ENCODE measurements at regions not wholly inside any gene's neighbourhood (a gene's known extent, or its start where the extent isn't known, plus 50 kb on each side); places are given as distances from the start of the nearest gene placed in this dataset.

GRCh38 chr5:106386287-106386686, 1284.5 kb downstream of the EFNA5 start:
- Mint-ChIP-seq H3K27me3 (no peaks in the 10 kb centered on the region), H3K9me3 (ENCODE audit: insufficient read depth) (peaks cover 2% of the 10 kb centered on the region), H3K4me1 (no peaks in the 10 kb centered on the region), H3K27ac (no peak overlapping the region), H3K4me3 (no peak overlapping the region)
- Histone ChIP-seq H2AFZ (ENCODE audit: insufficient read depth, low read depth, low read length, poor library complexity, severe bottlenecking) (no peak overlapping the region), H3K4me1 (ENCODE audit: control insufficient read depth in 2 of 2, insufficient read depth in 2 of 2, low read length in 2 of 2) (no peaks in the 10 kb centered on the region), H3K9me3 (ENCODE audit: control extremely low read depth in 1 of 3, control insufficient read depth in 2 of 3, insufficient read depth in 1 of 3, low read length in 2 of 3) (peaks cover 0 to 3% (median 0%) of the 10 kb centered on the region in 3 donors), H3K27me3 (replicated peaks in 1 of 4; ENCODE audit: control extremely low read depth in 1 of 4, control insufficient read depth in 3 of 4, insufficient read depth in 4 of 4, low read length in 3 of 4) (no peaks in the 10 kb centered on the region), H3K36me3 (replicated peaks in 1 of 2; ENCODE audit: control extremely low read depth in 1 of 2, control insufficient read depth in 1 of 2, extremely low read depth in 1 of 2, insufficient read depth in 2 of 2, low read length in 1 of 2) (no peaks in the 10 kb centered on the region), H3K9ac (ENCODE audit: low read length) (no peak overlapping the region), H3K27ac (ENCODE audit: low read length in 2 of 2) (no peak overlapping the region), H3K4me3 (ENCODE audit: control extremely low read depth in 1 of 5, extremely low read depth in 1 of 5, insufficient read depth in 1 of 5, low read depth in 2 of 5, low read length in 4 of 5) (no peak overlapping the region), H4K20me1 (ENCODE audit: control insufficient read depth, insufficient read depth, low read length, poor library complexity, severe bottlenecking) (no peaks in the 10 kb centered on the region), H3K79me2 (ENCODE audit: control insufficient read depth, insufficient read depth, low read length) (no peaks in the 10 kb centered on the region), H3K4me2 (replicated peaks; ENCODE audit: low read depth, low read length, poor library complexity, severe bottlenecking) (no peak overlapping the region)
- ChIA-PET CTCF (no interaction called here), POLR2A (no interaction called here)
- ATAC-seq (ENCODE audit: low read depth) (no peak), DNase-seq (no peak)
- no CpG with 5 or more reads among the region's 3 CpGs for WGBS (ENCODE audit: insufficient coverage)
- TF ChIP-seq EZH2 (IDR thresholded peaks at IDR 0.05; ENCODE audit: borderline replicate concordance, insufficient read depth, low read depth, low read length, poor library complexity, severe bottlenecking) (no peak), CTCF (IDR thresholded peaks at IDR 0.05) (no peak)
- intact Hi-C loops (cut with micrococcal nuclease): no loop called here

DNA sequence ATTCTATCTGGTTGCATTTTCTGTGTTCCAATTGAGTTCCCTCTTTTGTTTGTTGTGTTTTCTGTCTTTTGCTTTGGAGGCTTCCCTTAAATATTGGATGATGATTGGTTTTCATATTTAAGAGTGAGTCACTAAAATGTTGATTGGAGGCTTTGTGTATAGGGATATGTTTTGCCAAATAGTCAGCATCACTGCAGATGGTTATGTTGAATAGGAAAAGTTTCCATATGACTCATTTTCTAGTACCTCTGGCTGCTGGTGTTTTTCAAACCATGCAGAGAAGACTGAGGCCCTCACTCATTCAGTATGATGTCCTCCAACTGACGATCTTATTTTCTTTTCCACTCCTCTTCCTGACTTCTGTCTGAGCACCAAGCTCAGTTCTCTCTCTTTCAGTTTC, 1290.0 kb downstream of the EFNA5 start:
- DNase-seq: no peak
- Histone ChIP-seq H3K79me2 (ENCODE audit: control insufficient read depth, insufficient read depth, low read length) (no peaks in the 10 kb centered on the region), H3K27ac (ENCODE audit: low read length in 2 of 2) (no peak overlapping the region), H3K27me3 (replicated peaks in 1 of 4; ENCODE audit: control extremely low read depth in 1 of 4, control insufficient read depth in 3 of 4, insufficient read depth in 4 of 4, low read length in 3 of 4) (no peaks in the 10 kb centered on the region), H3K4me3 (ENCODE audit: control extremely low read depth in 1 of 5, extremely low read depth in 1 of 5, insufficient read depth in 1 of 5, low read depth in 2 of 5, low read length in 4 of 5) (no peak overlapping the region), H4K20me1 (ENCODE audit: control insufficient read depth, insufficient read depth, low read length, poor library complexity, severe bottlenecking) (no peaks in the 10 kb centered on the region), H2AFZ (ENCODE audit: insufficient read depth, low read depth, low read length, poor library complexity, severe bottlenecking) (no peak overlapping the region), H3K4me1 (ENCODE audit: control insufficient read depth in 2 of 2, insufficient read depth in 2 of 2, low read length in 2 of 2) (no peaks in the 10 kb centered on the region), H3K36me3 (replicated peaks in 1 of 2; ENCODE audit: control extremely low read depth in 1 of 2, control insufficient read depth in 1 of 2, extremely low read depth in 1 of 2, insufficient read depth in 2 of 2, low read length in 1 of 2) (no peaks in the 10 kb centered on the region), H3K9ac (ENCODE audit: low read length) (no peak overlapping the region), H3K4me2 (replicated peaks; ENCODE audit: low read depth, low read length, poor library complexity, severe bottlenecking) (no peak overlapping the region), H3K9me3 (ENCODE audit: control extremely low read depth in 1 of 3, control insufficient read depth in 2 of 3, insufficient read depth in 1 of 3, low read length in 2 of 3) (no peaks in the 10 kb centered on the region)
- Mint-ChIP-seq H3K9me3 (ENCODE audit: insufficient read depth) (no peaks in the 10 kb centered on the region), H3K27me3 (no peaks in the 10 kb centered on the region), H3K4me1 (no peaks in the 10 kb centered on the region), H3K4me3 (no peak overlapping the region), H3K27ac (no peak overlapping the region)
- intact Hi-C loops (cut with micrococcal nuclease): no loop called here
- 80% methylated on average over 1 of the region's 1 CpG for WGBS (ENCODE audit: insufficient coverage)
- ATAC-seq (ENCODE audit: low read depth): no peak
- TF ChIP-seq EZH2 (IDR thresholded peaks at IDR 0.05; ENCODE audit: borderline replicate concordance, insufficient read depth, low read depth, low read length, poor library complexity, severe bottlenecking) (no peak), CTCF (IDR thresholded peaks at IDR 0.05) (no peak)
- POLR2A ChIA-PET: no interaction called here
- CTCF ChIA-PET: no interaction called here
